SK-N-MC (cell line): ENCODE measurements at regions not wholly inside any gene's neighbourhood (a gene's known extent, or its start where the extent isn't known, plus 50 kb on each side); places are given as distances from the start of the nearest gene placed in this dataset.

ENCODE experiments used
- EZH2 ChIP-seq: fragments of 200-600 bp; sonication (generic); IDR thresholded peaks from one replicate; pipeline ENCODE4 v1.6.1; 2017; ENCODE audit warnings: antibody characterized with exemption
- POLR2AphosphoS5 ChIP-seq: IDR thresholded peaks from 2 replicates; pipeline ENCODE4 v1.6.1; 2012; ENCODE audit warnings: mild to moderate bottlenecking, low read depth, low read length, borderline replicate concordance

DNA sequence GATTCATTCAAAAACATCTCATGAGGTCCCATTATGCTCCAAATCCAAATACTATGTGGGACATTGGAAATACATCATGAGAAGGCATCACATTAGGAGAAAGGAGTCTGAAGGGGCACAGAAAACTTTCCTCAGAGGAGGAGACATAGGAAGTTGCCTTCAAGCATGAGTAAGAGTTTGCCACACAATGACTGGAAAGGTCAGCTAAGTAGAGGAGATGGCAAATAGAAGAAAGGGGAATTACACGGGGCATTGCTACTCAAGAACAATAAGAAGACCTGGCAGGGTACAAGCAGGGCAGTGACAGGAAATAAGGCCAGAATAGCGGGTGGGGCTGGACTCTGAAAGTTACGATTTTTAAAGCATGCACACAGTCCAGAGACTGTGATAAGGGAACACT, 231.6 kb downstream of the SPRY2 start:
- TF ChIP-seq EZH2, result no peak
- no peak for TF ChIP-seq POLR2AphosphoS5
